ENCODE measurements at regions not wholly inside any gene's neighbourhood (a gene's known extent, or its start where the extent isn't known, plus 50 kb on each side); places are given as distances from the start of the nearest gene placed in this dataset.

- TF ChIP-seq ZFP36 (IDR thresholded peaks at IDR 0.05; ENCODE audit: borderline replicate concordance, partially characterized antibody) (no peak), KDM1A (IDR thresholded peaks at IDR 0.05; ENCODE audit: low read depth) (no peak), POLR2A (IDR thresholded peaks at IDR 0.05; ENCODE audit: low read length) (no peak), RNF2 (IDR thresholded peaks at IDR 0.05; ENCODE audit: borderline replicate concordance, low read depth) (no peak), CHD4 (IDR thresholded peaks at IDR 0.05; ENCODE audit: borderline replicate concordance) (no peak), EP300 (IDR thresholded peaks at IDR 0.05) (no peak), CTCF (IDR thresholded peaks at IDR 0.05) (no peak)
- TF ChIP-seq, protein P1, sequence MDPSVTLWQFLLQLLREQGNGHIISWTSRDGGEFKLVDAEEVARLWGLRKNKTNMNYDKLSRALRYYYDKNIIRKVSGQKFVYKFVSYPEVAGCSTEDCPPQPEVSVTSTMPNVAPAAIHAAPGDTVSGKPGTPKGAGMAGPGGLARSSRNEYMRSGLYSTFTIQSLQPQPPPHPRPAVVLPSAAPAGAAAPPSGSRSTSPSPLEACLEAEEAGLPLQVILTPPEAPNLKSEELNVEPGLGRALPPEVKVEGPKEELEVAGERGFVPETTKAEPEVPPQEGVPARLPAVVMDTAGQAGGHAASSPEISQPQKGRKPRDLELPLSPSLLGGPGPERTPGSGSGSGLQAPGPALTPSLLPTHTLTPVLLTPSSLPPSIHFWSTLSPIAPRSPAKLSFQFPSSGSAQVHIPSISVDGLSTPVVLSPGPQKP (IDR thresholded peaks at IDR 0.05; ENCODE audit: low read depth, low read length), result no peak
These were observed 274.8 kb downstream of the SS18 start for GRCh38 chr18:25815659-25816058.

Measured in A549 (cell line).